Activated CD8-positive, alpha-beta memory T cell treated with anti-CD3 and anti-CD28 coated beads, Interleukin-2, amount 50 U/mL, for 1 hour (primary cell): ENCODE measurements at regions not wholly inside any gene's neighbourhood (a gene's known extent, or its start where the extent isn't known, plus 50 kb on each side); places are given as distances from the start of the nearest gene placed in this dataset.
A peak's percentile ranks its signal among the peaks of the same experiment; 100 is the strongest.

Experiments
- DNase-seq: peaks from one replicate; pipeline ENCODE4 v3.0.0-alpha.2; 2020; ENCODE audit errors: extremely low read depth

GRCh38 chr1:239924741-239925350 lies 166.8 kb upstream of the FMN2 start:
- DNase-seq = no peak

DNA sequence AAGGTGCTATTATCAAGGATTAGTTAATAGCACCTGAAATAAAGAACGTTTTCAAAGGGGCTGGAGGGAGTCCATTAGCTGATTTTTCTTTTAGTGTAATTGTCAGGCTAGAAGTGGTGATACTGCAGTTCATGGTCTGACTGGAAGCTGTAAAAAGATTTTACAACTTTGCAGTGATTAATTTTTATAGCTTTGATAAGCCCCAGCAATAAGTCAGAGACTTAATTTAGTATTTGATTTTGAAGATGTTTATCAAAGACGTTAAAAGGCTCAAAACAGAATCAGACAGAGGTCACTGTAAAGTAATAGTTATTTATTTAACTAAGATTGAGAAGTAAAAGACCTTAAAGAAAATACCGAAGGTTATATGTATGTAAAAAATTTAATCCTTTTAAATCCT lies 165.5 kb upstream of the FMN2 start:
- no peak for DNase-seq

- no peak for DNase-seq
These were observed 162.4 kb upstream of the FMN2 start for GRCh38 chr1:239929317-239929716.

GRCh38 chr1:239930686-239931262 lies 160.9 kb upstream of the FMN2 start:
- DNase-seq = no peak

- DNase-seq = no peak
These were observed 160.3 kb upstream of the FMN2 start for GRCh38 chr1:239931341-239931740.

- DNase-seq = no peak
These were observed 152.1 kb upstream of the FMN2 start for GRCh38 chr1:239939602-239940001.

DNA sequence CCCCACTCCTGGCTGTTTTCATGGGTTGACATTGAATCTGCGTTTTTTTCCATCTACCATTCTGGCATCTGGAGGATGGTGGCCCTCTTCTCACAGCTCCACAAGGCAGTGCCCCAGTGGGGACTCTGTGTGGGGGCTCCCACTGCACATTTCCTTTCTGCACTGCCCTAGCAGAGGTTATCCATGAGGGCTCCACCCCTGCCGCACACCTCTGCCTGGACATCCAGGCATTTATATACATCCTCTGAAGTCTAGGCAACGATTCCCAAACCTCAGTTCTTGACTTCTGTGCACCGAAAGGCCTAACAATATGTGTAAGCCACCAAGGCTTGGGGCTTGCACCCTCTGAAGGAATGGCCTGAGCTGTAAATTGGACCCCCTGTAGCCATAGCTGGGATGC lies 147.9 kb upstream of the FMN2 start:
- no peak for DNase-seq

DNA sequence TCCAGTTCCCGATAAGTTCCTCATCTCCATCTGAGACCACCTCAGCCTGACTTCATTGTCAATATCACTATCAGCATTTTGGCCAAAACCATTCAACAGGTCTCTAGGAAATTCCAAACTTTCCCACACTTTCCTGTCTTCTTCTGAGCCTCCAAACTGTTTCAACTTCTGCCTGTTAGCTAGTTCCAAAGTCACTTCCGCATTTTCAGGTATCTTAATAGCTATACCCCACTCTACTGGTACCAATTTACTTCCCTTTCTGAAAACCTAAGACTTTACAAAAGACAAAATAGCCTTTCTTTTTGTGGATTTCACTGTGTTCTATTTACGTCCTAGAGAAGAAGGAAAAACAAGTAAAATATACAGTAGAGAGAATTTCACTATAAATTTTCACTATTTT lies 147.0 kb upstream of the FMN2 start:
- no peak for DNase-seq

GRCh38 chr1:239947801-239948200 lies 143.9 kb upstream of the FMN2 start:
- DNase-seq = no peak

DNA sequence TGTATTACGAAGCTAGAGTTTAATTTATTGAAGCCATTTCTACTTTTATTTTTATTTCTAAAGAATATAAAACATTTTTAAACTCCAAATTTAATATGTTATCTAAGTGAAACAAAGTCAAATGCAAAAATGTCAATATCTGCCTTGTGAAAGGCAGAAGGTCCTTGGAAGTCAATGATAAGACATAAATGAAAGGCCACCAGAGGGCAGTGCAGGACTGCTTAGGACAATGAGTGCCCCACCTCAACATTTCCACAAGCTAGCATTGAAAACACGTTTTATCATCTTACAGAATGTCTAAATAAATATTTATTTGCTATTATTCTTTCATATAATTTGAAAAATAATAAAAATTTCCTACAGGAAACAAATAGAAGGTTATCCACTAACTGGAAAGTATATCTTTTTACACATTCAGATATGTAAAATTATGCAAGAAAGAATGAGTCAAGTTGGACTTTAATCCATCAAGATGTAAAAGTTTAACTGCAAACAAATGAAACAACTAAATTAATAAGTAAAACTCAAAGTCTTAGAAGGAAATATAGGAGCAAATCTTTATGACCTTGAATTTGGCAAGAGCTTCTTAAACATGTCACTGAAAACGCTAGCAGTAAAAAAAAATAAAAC lies 140.1 kb upstream of the FMN2 start:
- DNase-seq = peak; percentile 11

DNA sequence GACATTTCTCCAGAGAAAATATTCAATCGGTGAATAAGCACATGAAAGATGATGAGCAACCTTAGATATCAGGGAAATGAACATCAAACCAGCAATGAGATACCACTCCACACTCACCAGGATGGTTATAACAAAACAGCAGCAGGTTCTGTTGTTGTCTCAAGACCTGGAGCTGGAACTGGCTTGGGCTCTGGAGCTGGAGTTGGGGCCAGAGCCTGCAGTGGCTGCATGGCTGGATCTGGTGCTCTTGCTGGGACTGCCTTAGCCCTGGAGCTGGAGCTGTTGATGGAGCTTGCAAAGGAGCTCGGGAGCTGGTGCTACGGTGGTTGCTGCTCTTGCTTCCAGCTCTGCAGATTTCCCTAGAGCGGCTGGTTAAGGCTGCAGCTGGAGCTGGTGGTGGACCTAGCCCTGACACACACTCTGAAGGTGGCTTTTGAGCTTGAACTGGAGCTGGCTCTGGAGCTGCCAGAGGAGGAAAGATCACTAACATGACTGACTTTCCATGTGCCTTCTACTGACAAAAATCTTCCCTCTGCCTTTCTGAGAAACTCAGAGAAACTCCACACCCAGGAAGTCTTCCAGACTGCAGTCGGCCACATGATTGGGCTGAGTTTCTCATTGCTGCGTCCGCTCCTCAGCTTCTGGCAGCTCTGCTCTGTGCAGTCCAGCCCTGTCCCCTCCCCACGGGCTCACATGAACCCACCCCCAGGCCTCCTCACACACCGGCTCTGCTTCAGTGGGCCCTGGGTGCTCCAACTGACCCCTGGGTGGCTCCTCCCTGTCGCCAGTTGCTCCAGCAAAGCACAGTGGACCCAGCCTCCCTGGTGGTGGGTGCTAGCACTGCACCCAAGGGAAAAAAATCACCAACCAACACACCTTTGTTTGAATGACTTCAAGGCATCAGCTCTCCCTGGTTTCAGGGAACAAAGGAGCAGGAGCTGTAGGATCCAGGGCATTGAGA lies 139.1 kb upstream of the FMN2 start:
- DNase-seq = no peak

DNA sequence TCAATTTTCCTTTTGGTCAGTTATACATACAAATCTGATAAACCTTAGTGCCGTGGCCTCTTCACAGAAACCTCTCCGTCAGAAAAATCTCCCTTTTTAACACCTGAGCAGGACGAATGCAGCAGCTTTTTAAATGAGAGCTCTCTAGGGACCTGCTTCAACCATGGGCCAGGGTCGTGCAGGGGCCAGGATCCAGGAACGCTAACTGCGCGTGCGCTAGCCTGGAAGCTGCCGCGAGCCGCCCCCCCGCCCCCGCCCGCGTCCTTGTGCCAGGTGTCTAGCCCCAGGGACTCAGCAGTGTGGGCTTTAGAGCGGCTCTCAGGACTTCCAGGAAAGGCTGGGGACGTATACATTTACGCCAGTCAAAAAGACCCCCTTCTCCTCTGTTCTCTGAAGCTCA lies 136.8 kb upstream of the FMN2 start:
- no peak for DNase-seq

- DNase-seq = no peak
These were observed 136.3 kb upstream of the FMN2 start for GRCh38 chr1:239955431-239955830.

DNA sequence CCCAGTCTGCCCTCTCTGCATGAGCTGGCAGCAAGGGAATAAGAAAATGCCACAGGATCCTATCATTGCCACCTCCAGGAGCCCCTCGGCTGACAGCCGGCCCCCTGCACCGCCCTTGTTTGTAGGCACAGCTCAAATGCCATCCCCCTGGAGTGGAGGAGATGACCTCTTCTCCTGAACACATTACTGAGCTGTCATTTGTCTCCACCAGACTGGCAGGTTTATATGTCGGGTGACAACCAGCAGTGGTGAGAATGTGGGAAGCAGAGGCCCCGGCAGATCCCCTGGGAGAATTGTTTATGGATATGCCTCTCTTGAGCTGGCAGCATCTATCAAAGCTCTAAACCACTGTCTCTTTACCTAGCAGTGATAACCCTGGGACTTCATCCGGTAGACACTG lies 135.4 kb upstream of the FMN2 start:
- no peak for DNase-seq

- no peak for DNase-seq
These were observed 133.6 kb upstream of the FMN2 start for GRCh38 chr1:239958063-239958462.

GRCh38 chr1:239960366-239960765 lies 131.3 kb upstream of the FMN2 start:
- DNase-seq = no peak

DNA sequence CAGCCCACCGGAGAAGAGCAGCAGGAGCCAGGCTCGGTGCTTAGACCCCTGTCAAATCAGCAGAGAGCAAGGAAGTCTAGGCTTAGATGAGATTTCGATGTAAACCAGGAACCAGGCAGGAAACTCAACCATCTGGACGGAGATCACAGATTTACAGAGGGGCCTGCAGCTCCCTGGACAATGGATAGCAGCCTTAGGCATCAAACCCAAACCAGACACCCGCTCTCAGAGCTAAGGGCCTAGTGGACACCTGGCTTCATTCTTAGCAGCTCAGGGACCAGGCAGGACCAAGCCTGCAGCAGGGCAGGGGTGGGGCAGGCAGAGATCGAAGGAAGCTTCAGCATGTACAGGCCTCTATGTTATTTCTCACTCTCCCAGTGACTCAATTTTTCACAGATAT lies 127.8 kb upstream of the FMN2 start:
- DNase-seq = no peak

GRCh38 chr1:239976130-239976968 lies 115.3 kb upstream of the FMN2 start:
- DNase-seq = no peak

GRCh38 chr1:239977416-239977815 lies 114.3 kb upstream of the FMN2 start:
- no peak for DNase-seq

DNA sequence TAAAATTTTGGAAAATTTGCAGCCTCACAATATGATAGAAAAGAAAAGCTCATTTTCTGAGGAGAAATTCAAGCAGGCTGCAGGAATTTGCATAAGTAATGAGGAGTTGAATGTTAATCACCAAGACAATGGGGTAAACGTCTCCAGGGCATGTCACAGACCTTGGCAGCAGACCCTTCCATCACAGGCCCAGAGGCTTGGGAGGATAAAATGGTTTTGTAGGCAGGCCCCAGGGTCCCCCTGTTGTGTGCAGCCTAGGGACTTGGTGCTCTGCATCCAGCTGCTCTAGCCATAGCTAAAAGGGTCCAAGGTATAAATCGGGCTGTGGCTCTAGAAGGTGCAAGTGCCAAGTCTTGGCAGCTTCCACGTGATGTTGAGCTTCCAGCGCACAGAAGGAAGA lies 112.2 kb upstream of the FMN2 start:
- no peak for DNase-seq

DNA sequence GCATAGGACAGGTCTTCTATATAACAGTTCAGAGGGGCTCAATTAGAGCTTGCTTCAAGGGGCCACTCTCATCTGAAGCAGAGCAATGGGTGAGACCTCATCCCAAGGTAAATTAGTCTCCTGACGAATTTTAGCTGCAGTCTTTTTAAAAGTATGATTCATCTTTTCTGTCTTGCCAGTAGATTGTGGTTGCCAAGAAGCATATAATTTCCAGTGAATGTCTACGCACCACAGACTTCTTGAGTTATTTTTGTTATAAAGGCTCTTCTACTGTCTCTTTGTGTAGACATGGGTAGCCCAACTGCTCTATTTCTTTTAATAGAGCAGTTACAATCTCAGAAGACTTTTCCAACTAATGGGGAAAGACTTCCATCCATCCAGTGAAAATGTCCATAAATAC lies 108.9 kb upstream of the FMN2 start:
- DNase-seq = no peak

DNA sequence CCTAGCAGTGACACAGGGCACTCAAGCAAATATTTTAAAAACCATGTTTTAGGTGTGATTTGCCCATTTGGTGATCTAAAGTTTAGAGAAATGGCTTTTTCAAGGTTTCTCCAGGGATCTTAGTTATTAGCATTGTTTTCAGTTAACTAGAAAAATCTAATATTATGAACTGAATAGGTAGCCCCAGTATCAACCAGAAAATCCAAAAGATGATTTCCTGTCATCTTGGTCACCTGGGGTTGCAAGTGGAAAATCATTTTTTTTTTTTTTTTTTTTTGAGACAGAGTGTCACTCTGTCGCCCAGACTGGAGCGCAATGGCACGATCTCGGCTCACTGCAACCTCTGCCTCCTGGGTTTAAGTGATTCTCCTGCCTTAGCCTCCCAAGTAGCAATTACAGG lies 106.6 kb upstream of the FMN2 start:
- no peak for DNase-seq
